Hepatocyte (in vitro differentiated cells): ENCODE measurements at regions not wholly inside any gene's neighbourhood (a gene's known extent, or its start where the extent isn't known, plus 50 kb on each side); places are given as distances from the start of the nearest gene placed in this dataset.

Source experiments
- DNase-seq: peaks from one replicate; pipeline ENCODE4 v3.0.0-alpha.2; 2016; ENCODE audit warnings: low spot score
- H2AFZ ChIP-seq: fragments of 200-600 bp; sonication (generic); 2 replicates; pipeline ENCODE4 v1.6.0; 2016; ENCODE audit warnings: antibody characterized with exemption, mild to moderate bottlenecking
- H3K27ac ChIP-seq: fragments of 200-600 bp; sonication (generic); 2 replicates; pipeline ENCODE4 v1.5.1; 2016; ENCODE audit warnings: mild to moderate bottlenecking
- H3K27me3 ChIP-seq: fragments of 200-600 bp; sonication (generic); 2 replicates; pipeline ENCODE4 v1.6.1; 2016
- H3K36me3 ChIP-seq: fragments of 200-600 bp; sonication (generic); replicated peaks from 2 replicates; pipeline ENCODE4 v1.5.1; 2016; ENCODE audit warnings: low read depth; ENCODE audit not compliant: insufficient read depth
- H3K4me1 ChIP-seq: fragments of 200-600 bp; sonication (generic); 2 replicates; pipeline ENCODE4 v1.5.1; 2016; ENCODE audit warnings: mild to moderate bottlenecking, moderate library complexity; ENCODE audit not compliant: insufficient read depth
- H3K4me2 ChIP-seq: fragments of 200-600 bp; sonication (generic); 2 replicates; pipeline ENCODE4 v1.6.0; 2016
- H3K4me3 ChIP-seq: fragments of 200-600 bp; sonication (generic); 2 replicates; pipeline ENCODE4 v1.5.1; 2016; ENCODE audit warnings: mild to moderate bottlenecking
- H3K79me2 ChIP-seq: fragments of 200-600 bp; sonication (generic); 2 replicates; pipeline ENCODE4 v1.6.0; 2017; ENCODE audit warnings: mild to moderate bottlenecking
- H3K9me2 ChIP-seq: fragments of 200-600 bp; sonication (generic); replicated peaks from 2 replicates; pipeline ENCODE4 v1.6.0; 2017; ENCODE audit warnings: mild to moderate bottlenecking; ENCODE audit not compliant: insufficient read depth
- H3K9me3 ChIP-seq: fragments of 200-600 bp; sonication (generic); 2 replicates; pipeline ENCODE4 v1.5.1; 2016; ENCODE audit warnings: low read depth, mild to moderate bottlenecking
- H4K20me1 ChIP-seq: fragments of 200-600 bp; sonication (generic); 2 replicates; pipeline ENCODE4 v1.6.0; 2016; ENCODE audit warnings: mild to moderate bottlenecking; ENCODE audit not compliant: insufficient read depth, poor library complexity, severe bottlenecking
- EZH2 ChIP-seq: fragments of 200-600 bp; sonication (generic); IDR thresholded peaks from 2 replicates; pipeline ENCODE4 v1.6.1; 2016; ENCODE audit warnings: antibody characterized with exemption, mild to moderate bottlenecking, borderline replicate concordance
- EZH2phosphoT487 ChIP-seq: fragments of 200-600 bp; sonication (generic); IDR thresholded peaks from one replicate; pipeline ENCODE4 v1.6.1; 2018; ENCODE audit warnings: antibody characterized with exemption, mild to moderate bottlenecking, low read depth, moderate library complexity; ENCODE audit not compliant: unreplicated experiment, severe bottlenecking
- WGBS: methylation state at CpG from one replicate; pipeline ENCODE4 v1.1.6; 2016; ENCODE audit warnings: low lambda C conversion rate; ENCODE audit errors: missing lambda C conversion rate; 5-methylcytosine and 5-hydroxymethylcytosine counted together
- TF ChIP-seq, protein P1 (sequence below): fragments of 200-600 bp; sonication (generic); IDR thresholded peaks from 2 replicates; pipeline ENCODE4 v1.5.1; 2016; ENCODE audit warnings: antibody characterized with exemption, mild to moderate bottlenecking; ENCODE audit not compliant: poor library complexity

DNA sequence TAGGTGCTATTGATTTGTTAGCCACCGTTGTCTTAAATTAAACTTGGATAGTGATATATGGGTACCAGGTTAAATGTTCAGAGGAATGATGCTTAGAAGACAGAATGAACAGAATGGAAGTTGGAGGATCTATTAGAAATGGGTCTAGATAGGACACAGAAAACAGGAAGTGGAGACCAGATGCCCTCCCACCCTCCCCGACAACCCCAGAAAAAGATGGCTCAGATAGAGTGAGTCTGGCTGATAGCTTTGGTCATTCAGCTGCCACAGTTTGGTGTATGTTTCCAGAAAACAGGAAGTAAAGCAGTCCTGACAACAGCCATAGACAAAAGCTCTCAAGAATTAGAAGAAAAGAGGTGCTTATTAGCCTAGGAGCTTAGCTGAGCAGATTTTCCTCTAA lies 71.5 kb upstream of the DSG1 start:
- H3K9me3 ChIP-seq: no peaks in the 10 kb centered on the region
- H4K20me1 ChIP-seq: no peaks in the 10 kb centered on the region
- peaks cover 33% of the 10 kb centered on the region for H3K4me1 ChIP-seq
- no peaks in the 10 kb centered on the region for H3K79me2 ChIP-seq
- H3K36me3 ChIP-seq: no peaks in the 10 kb centered on the region
- H3K4me3 ChIP-seq: no peak overlapping the region
- H3K9me2 ChIP-seq: no peaks in the 10 kb centered on the region
- H3K27me3 ChIP-seq: no peaks in the 10 kb centered on the region
- H3K4me2 ChIP-seq: no peak overlapping the region
- TF ChIP-seq EZH2 (no peak), EZH2phosphoT487 (no peak)
- TF ChIP-seq, protein P1, sequence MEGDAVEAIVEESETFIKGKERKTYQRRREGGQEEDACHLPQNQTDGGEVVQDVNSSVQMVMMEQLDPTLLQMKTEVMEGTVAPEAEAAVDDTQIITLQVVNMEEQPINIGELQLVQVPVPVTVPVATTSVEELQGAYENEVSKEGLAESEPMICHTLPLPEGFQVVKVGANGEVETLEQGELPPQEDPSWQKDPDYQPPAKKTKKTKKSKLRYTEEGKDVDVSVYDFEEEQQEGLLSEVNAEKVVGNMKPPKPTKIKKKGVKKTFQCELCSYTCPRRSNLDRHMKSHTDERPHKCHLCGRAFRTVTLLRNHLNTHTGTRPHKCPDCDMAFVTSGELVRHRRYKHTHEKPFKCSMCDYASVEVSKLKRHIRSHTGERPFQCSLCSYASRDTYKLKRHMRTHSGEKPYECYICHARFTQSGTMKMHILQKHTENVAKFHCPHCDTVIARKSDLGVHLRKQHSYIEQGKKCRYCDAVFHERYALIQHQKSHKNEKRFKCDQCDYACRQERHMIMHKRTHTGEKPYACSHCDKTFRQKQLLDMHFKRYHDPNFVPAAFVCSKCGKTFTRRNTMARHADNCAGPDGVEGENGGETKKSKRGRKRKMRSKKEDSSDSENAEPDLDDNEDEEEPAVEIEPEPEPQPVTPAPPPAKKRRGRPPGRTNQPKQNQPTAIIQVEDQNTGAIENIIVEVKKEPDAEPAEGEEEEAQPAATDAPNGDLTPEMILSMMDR: no peak
- no peak for DNase-seq
- no peak overlapping the region for H3K27ac ChIP-seq
- H2AFZ ChIP-seq: no peak overlapping the region
- 81% methylated on average over 2 of the region's 2 CpGs for WGBS

DNA sequence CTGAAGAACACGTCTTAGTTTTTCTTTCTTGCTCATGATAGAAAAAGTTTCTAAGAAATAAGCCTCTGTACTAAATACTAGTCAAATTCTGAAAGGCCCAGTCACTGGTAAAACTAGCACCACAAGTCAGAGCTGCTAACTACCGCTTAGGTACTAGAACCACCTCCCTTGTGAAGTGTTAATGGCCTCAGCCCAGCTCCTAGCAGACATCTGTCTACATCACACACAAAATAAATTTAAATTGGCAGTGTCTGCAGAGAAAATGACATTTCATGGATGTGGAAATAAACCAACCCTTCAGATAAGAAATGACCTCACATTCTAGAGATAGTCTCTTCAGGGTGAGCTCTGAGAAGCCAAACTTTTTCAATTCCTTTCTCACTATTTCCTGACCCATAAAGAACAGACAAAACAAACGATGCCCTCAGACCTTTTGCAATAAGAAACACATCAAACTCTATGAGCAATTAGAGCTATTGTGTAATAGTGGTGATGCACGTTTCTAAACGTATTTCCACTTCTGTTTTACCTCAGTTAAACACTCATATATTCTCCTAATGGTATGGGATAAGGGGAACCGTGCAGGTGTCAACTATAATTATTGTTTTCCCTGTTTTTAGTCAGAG lies 70.3 kb upstream of the DSG1 start:
- TF ChIP-seq EZH2phosphoT487: no peak
- TF ChIP-seq, protein P1: no peak
- TF ChIP-seq EZH2: no peak
- H3K36me3 ChIP-seq: no peaks in the 10 kb centered on the region
- no peaks in the 10 kb centered on the region for H3K9me3 ChIP-seq
- H3K4me1 ChIP-seq: peaks cover 26% of the 10 kb centered on the region
- no peaks in the 10 kb centered on the region for H3K27me3 ChIP-seq
- H3K4me2 ChIP-seq: no peak overlapping the region
- 43% methylated on average over 6 of the region's 6 CpGs for WGBS
- no peaks in the 10 kb centered on the region for H3K79me2 ChIP-seq
- DNase-seq: no peak
- no peak overlapping the region for H2AFZ ChIP-seq
- no peaks in the 10 kb centered on the region for H4K20me1 ChIP-seq
- H3K27ac ChIP-seq: no peak overlapping the region
- H3K4me3 ChIP-seq: no peak overlapping the region
- no peaks in the 10 kb centered on the region for H3K9me2 ChIP-seq

DNA sequence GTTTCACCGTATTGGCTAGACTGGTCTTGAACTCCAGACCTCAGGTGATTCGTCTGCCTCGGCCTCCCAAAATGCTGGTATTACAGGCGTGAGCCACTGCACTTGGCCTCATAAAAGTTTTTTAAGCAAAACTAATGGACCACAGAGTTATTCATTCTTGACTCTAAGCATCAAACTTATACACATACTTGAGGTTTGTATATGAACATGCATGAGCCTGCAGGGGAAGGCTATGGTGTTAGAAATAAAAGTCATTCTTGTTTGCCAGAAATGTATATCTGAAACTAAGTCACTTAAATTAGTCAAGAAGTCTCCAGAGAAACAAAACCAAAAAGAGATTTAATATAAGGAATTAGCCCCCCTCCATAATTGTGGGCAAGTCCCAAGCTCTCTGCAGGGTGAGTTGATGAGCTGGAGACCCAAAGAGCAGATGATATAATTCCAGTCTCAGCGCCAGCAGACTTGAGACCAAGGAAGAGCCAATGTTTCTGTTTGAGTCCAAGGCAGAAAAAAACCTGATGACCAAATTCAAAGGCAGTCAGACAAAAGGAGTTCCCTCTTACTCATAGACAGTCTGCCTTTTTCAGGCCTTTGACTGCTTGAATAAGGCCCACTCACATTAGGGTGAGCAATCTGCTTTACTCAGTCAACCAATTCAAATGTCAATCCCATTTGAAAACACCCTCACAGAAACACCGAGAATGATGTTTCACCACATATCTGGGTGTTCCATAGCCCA lies 69.0 kb upstream of the DSG1 start:
- H3K4me1 ChIP-seq: peaks cover 13% of the 10 kb centered on the region
- DNase-seq: no peak
- H3K4me3 ChIP-seq: no peak overlapping the region
- no peak overlapping the region for H2AFZ ChIP-seq
- H3K27ac ChIP-seq: no peak overlapping the region
- H4K20me1 ChIP-seq: no peaks in the 10 kb centered on the region
- no peak overlapping the region for H3K4me2 ChIP-seq
- 94% methylated on average over 6 of the region's 6 CpGs for WGBS
- H3K9me3 ChIP-seq: no peaks in the 10 kb centered on the region
- TF ChIP-seq EZH2: no peak
- no peak for TF ChIP-seq EZH2phosphoT487
- TF ChIP-seq, protein P1: no peak
- H3K9me2 ChIP-seq: no peaks in the 10 kb centered on the region
- H3K27me3 ChIP-seq: no peaks in the 10 kb centered on the region
- no peaks in the 10 kb centered on the region for H3K79me2 ChIP-seq
- H3K36me3 ChIP-seq: no peaks in the 10 kb centered on the region
